NB4 (cell line): ENCODE measurements at regions not wholly inside any gene's neighbourhood (a gene's known extent, or its start where the extent isn't known, plus 50 kb on each side); places are given as distances from the start of the nearest gene placed in this dataset.

Experiments
- CTCF ChIP-seq: IDR thresholded peaks from one replicate; pipeline ENCODE4 v1.5.1; 2012; ENCODE audit warnings: low read depth, low read length
- MAX ChIP-seq: IDR thresholded peaks from 2 replicates; pipeline ENCODE4 v1.6.1; 2011; ENCODE audit warnings: low read depth, low read length
- MYC ChIP-seq: IDR thresholded peaks from 2 replicates; pipeline ENCODE4 v1.6.1; 2011; ENCODE audit warnings: low read depth, low read length
- POLR2A ChIP-seq: IDR thresholded peaks from 2 replicates; pipeline ENCODE4 v1.6.1; 2011; ENCODE audit warnings: mild to moderate bottlenecking; ENCODE audit not compliant: insufficient read length; ENCODE audit errors: extremely low read depth

GRCh38 chr7:1318661-1319060, 86.0 kb downstream of the UNCX start:
- TF ChIP-seq CTCF, result no peak
- TF ChIP-seq POLR2A, result no peak
- no peak for TF ChIP-seq MAX
- no peak for TF ChIP-seq MYC
